Vagina (tissue), 2 donors: ENCODE measurements at regions not wholly inside any gene's neighbourhood (a gene's known extent, or its start where the extent isn't known, plus 50 kb on each side); places are given as distances from the start of the nearest gene placed in this dataset.

Experiments used
- DNase-seq, 2 donors: peaks; one replicate each; pipeline ENCODE4 v3.0.0-alpha.2; 2017; ENCODE audit errors: extremely low spot score in 2 of 2
- H3K27ac ChIP-seq: fragments of 200-600 bp; sonication (generic); one replicate; pipeline ENCODE4 v1.5.1; 2019
- H3K27me3 ChIP-seq: fragments of 200-600 bp; sonication (generic); one replicate; pipeline ENCODE4 v1.5.1; 2019
- H3K36me3 ChIP-seq, 2 donors: fragments of 200-600 bp; sonication (generic); one replicate each; pipeline ENCODE4 v1.5.1; 2017 to 2019
- H3K4me1 ChIP-seq: fragments of 200-600 bp; sonication (generic); one replicate; pipeline ENCODE4 v1.5.1; 2019
- H3K4me3 ChIP-seq, 2 donors: fragments of 200-600 bp; sonication (generic); 1 replicate in 1 of 2; 2 replicates in 1 of 2; pipeline ENCODE4 v1.5.1; 2016 to 2019
- H3K9me3 ChIP-seq: fragments of 200-600 bp; sonication (generic); one replicate; pipeline ENCODE4 v1.5.1; 2019
- POLR2A ChIP-seq, 2 donors: fragments of 450-650 bp; IDR thresholded peaks; one replicate each; pipeline ENCODE4 v1.6.1; 2017; ENCODE audit warnings: antibody characterized with exemption in 2 of 2, mild to moderate bottlenecking in 2 of 2, moderate library complexity in 2 of 2
- POLR2AphosphoS5 ChIP-seq, 2 donors: sonication (generic); formaldehyde crosslinking; IDR thresholded peaks; one replicate each; pipeline ENCODE4 v1.9.0; 2017; ENCODE audit warnings: antibody characterized with exemption in 2 of 2, mild to moderate bottlenecking in 2 of 2, low read depth in 1 of 2; ENCODE audit not compliant: insufficient read depth in 1 of 2
- intact Hi-C: fragments of 100-400 bp; cut with DNase I; formaldehyde crosslinking; loops from one replicate; pipeline ENCODE4 v1.15.1; 2023
- TF ChIP-seq, protein P1 (sequence below), 3 experiments: fragments of 450-650 bp in 2 of 3; fragments of 200-600 bp in 1 of 3; sonication (generic) in 1 of 3; IDR thresholded peaks; one replicate each; pipeline ENCODE4 v1.5.1; 2017 to 2019; ENCODE audit warnings: antibody characterized with exemption in 3 of 3, mild to moderate bottlenecking in 2 of 3, moderate library complexity in 2 of 3

GRCh38 chr1:82799261-82799660 is 998.5 kb downstream of the ADGRL2 start:
- H3K9me3 ChIP-seq: no peaks in the 10 kb centered on the region
- TF ChIP-seq POLR2AphosphoS5 (IDR thresholded peaks at IDR 0.05; ENCODE audit: insufficient read depth in 1 of 2, low read depth in 1 of 2) (no peak), POLR2A (IDR thresholded peaks at IDR 0.05) (no peak)
- TF ChIP-seq, protein P1, sequence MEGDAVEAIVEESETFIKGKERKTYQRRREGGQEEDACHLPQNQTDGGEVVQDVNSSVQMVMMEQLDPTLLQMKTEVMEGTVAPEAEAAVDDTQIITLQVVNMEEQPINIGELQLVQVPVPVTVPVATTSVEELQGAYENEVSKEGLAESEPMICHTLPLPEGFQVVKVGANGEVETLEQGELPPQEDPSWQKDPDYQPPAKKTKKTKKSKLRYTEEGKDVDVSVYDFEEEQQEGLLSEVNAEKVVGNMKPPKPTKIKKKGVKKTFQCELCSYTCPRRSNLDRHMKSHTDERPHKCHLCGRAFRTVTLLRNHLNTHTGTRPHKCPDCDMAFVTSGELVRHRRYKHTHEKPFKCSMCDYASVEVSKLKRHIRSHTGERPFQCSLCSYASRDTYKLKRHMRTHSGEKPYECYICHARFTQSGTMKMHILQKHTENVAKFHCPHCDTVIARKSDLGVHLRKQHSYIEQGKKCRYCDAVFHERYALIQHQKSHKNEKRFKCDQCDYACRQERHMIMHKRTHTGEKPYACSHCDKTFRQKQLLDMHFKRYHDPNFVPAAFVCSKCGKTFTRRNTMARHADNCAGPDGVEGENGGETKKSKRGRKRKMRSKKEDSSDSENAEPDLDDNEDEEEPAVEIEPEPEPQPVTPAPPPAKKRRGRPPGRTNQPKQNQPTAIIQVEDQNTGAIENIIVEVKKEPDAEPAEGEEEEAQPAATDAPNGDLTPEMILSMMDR (IDR thresholded peaks at IDR 0.05): no peak
- no peak overlapping the region for H3K27ac ChIP-seq
- no peaks in the 10 kb centered on the region for H3K27me3 ChIP-seq
- intact Hi-C loops: no loop called here
- H3K36me3 ChIP-seq: no peaks in the 10 kb centered on the region
- no peak for DNase-seq
- no peaks in the 10 kb centered on the region for H3K4me1 ChIP-seq
- H3K4me3 ChIP-seq: no peak overlapping the region

DNA sequence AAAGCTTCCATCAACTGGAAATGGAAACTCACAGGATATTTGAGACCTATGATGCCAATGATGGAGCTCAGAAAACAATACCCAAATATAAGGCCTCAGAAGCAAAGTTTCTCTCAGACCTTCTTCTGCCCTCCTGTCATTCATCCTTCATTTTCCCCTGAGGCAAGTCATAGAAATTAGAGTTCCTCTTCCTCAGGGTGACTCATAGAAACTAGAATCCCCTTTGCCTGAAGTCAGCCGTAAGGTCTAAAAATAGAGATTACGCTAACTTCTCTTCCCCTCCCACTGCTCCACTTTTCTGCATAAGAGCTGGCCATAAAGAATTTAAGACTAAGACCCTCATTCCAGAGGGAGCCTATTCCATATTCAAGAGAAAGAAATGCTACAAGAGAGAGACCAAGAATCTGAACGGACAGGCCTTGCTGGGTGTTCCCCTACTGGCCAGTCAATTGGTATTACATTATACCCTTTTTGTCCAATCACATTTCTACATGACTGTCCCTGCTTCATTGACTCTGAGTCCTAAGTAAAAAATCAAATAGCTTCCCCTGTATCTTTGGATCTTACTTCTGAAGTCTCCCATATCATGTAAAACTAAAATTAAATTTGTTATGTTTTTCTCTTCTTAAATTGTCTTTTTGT is 994.9 kb downstream of the ADGRL2 start:
- Histone ChIP-seq H3K4me1 (no peaks in the 10 kb centered on the region), H3K36me3 (no peaks in the 10 kb centered on the region), H3K27me3 (no peaks in the 10 kb centered on the region), H3K27ac (no peak overlapping the region), H3K9me3 (no peaks in the 10 kb centered on the region), H3K4me3 (no peak overlapping the region)
- intact Hi-C loops: no loop called here
- TF ChIP-seq POLR2AphosphoS5 (IDR thresholded peaks at IDR 0.05; ENCODE audit: insufficient read depth in 1 of 2, low read depth in 1 of 2): no peak
- no peak for TF ChIP-seq POLR2A (IDR thresholded peaks at IDR 0.05)
- TF ChIP-seq, protein P1 (IDR thresholded peaks at IDR 0.05): no peak
- no peak for DNase-seq

DNA sequence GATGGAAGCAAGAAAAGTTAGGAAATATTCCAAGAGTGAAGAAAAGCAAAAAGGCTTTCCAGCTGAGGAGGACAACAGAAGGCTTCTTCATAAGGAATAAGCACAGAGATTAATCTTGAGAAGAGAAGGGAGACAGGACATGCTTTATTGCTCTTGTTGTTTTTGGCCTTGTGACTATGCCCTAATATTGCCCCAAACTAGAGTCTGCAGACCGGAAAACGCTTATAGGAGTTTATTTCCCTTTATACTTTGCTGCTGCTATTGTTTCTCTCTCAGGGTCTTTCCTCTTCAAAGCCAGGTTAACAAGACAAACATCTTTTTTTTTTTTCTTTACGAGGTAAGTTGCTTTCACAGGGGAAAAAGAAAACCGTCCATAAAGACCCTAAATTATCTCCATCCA is 991.4 kb downstream of the ADGRL2 start:
- H3K27me3 ChIP-seq: no peaks in the 10 kb centered on the region
- no peak overlapping the region for H3K4me3 ChIP-seq
- no peak overlapping the region for H3K27ac ChIP-seq
- intact Hi-C loops: no loop called here
- no peaks in the 10 kb centered on the region for H3K4me1 ChIP-seq
- no peaks in the 10 kb centered on the region for H3K9me3 ChIP-seq
- H3K36me3 ChIP-seq: no peaks in the 10 kb centered on the region
- TF ChIP-seq, protein P1 (IDR thresholded peaks at IDR 0.05): no peak
- TF ChIP-seq POLR2A (IDR thresholded peaks at IDR 0.05) (no peak), POLR2AphosphoS5 (IDR thresholded peaks at IDR 0.05; ENCODE audit: insufficient read depth in 1 of 2, low read depth in 1 of 2) (no peak)
- DNase-seq: no peak

GRCh38 chr1:82790556-82790955 is 989.8 kb downstream of the ADGRL2 start:
- H3K27ac ChIP-seq: no peak overlapping the region
- H3K36me3 ChIP-seq: no peaks in the 10 kb centered on the region
- no peaks in the 10 kb centered on the region for H3K4me1 ChIP-seq
- no peak for DNase-seq
- intact Hi-C loops: no loop called here
- TF ChIP-seq POLR2A (IDR thresholded peaks at IDR 0.05) (no peak), POLR2AphosphoS5 (IDR thresholded peaks at IDR 0.05; ENCODE audit: insufficient read depth in 1 of 2, low read depth in 1 of 2) (no peak)
- TF ChIP-seq, protein P1 (IDR thresholded peaks at IDR 0.05): no peak
- H3K4me3 ChIP-seq: no peak overlapping the region
- H3K27me3 ChIP-seq: no peaks in the 10 kb centered on the region
- H3K9me3 ChIP-seq: no peaks in the 10 kb centered on the region

GRCh38 chr1:82788660-82789059 is 987.9 kb downstream of the ADGRL2 start:
- Histone ChIP-seq H3K27me3 (no peaks in the 10 kb centered on the region), H3K36me3 (no peaks in the 10 kb centered on the region), H3K27ac (no peak overlapping the region), H3K4me1 (no peaks in the 10 kb centered on the region), H3K4me3 (no peak overlapping the region), H3K9me3 (no peaks in the 10 kb centered on the region)
- TF ChIP-seq POLR2A (IDR thresholded peaks at IDR 0.05) (no peak), POLR2AphosphoS5 (IDR thresholded peaks at IDR 0.05; ENCODE audit: insufficient read depth in 1 of 2, low read depth in 1 of 2) (no peak)
- TF ChIP-seq, protein P1 (IDR thresholded peaks at IDR 0.05): no peak
- no peak for DNase-seq
- intact Hi-C loops: no loop called here
